Fibroblast of lung (primary cell): ENCODE measurements at regions not wholly inside any gene's neighbourhood (a gene's known extent, or its start where the extent isn't known, plus 50 kb on each side); places are given as distances from the start of the nearest gene placed in this dataset.
A peak's percentile ranks its signal among the peaks of the same experiment; 100 is the strongest.

Experiments
- DNase-seq, 2 donors: peaks; one replicate each; pipeline versions ENCODE4 v3.0.0 to v3.0.0-alpha.2; 2010; ENCODE audit warnings: low read depth in 2 of 2
- H2AFZ ChIP-seq: 2 replicates; pipeline ENCODE4 v1.5.1; 2012; ENCODE audit warnings: low read length, control low read depth, inconsistent platforms
- H3K27ac ChIP-seq: 2 replicates; pipeline ENCODE4 v1.5.1; 2011; ENCODE audit warnings: low read length, control low read depth; ENCODE audit not compliant: insufficient read depth
- H3K27me3 ChIP-seq: 2 replicates; pipeline ENCODE4 v1.5.1; 2011; ENCODE audit warnings: mild to moderate bottlenecking, low read length; ENCODE audit not compliant: control insufficient read depth, insufficient read depth
- H3K36me3 ChIP-seq: 2 replicates; pipeline ENCODE4 v1.5.1; 2011; ENCODE audit warnings: low read length; ENCODE audit not compliant: control insufficient read depth, insufficient read depth
- H3K4me1 ChIP-seq: 2 replicates; pipeline ENCODE4 v1.5.1; 2011; ENCODE audit warnings: low read length; ENCODE audit not compliant: control insufficient read depth, insufficient read depth; ENCODE audit errors: extremely low read depth
- H3K4me2 ChIP-seq: 2 replicates; pipeline ENCODE4 v1.5.1; 2011; ENCODE audit warnings: low read length, control low read depth; ENCODE audit not compliant: insufficient read depth; ENCODE audit errors: extremely low read depth
- H3K4me3 ChIP-seq, 4 experiments: fragments of 200-600 bp in 1 of 4; sonication (generic) in 1 of 4; replicated peaks in 1 of 4; 2 replicates each; pipeline ENCODE4 v1.5.1; 2011 to 2016; ENCODE audit warnings: low read length in 4 of 4, low read depth in 3 of 4, mild to moderate bottlenecking in 3 of 4, control low read depth in 2 of 4, inconsistent platforms in 1 of 4, mixed read lengths in 1 of 4; ENCODE audit not compliant: insufficient read depth in 1 of 4; ENCODE audit errors: control extremely low read depth in 1 of 4
- H3K79me2 ChIP-seq: 2 replicates; pipeline ENCODE4 v1.5.1; 2012; ENCODE audit warnings: mild to moderate bottlenecking, low read length, inconsistent platforms; ENCODE audit not compliant: control insufficient read depth, insufficient read depth
- H3K9ac ChIP-seq: 2 replicates; pipeline ENCODE4 v1.5.1; 2011; ENCODE audit warnings: mild to moderate bottlenecking, low read length, control low read depth; ENCODE audit not compliant: insufficient read depth
- H3K9me3 ChIP-seq: 2 replicates; pipeline ENCODE4 v1.5.1; 2012; ENCODE audit warnings: low read depth, low read length; ENCODE audit not compliant: control insufficient read depth, insufficient read depth
- H4K20me1 ChIP-seq: 2 replicates; pipeline ENCODE4 v1.5.1; 2011; ENCODE audit warnings: low read length; ENCODE audit not compliant: control insufficient read depth, insufficient read depth; ENCODE audit errors: extremely low read depth
- CTCF ChIP-seq, 2 donors: IDR thresholded peaks in 1 of 2; conservative IDR thresholded peaks in 1 of 2; 1 replicate in 1 of 2; 2 replicates in 1 of 2; pipeline ENCODE4 v1.5.1; 2011 to 2012; ENCODE audit warnings: low read length in 2 of 2, control low read depth in 1 of 2, inconsistent platforms in 1 of 2, low read depth in 1 of 2, mild to moderate bottlenecking in 1 of 2
- EZH2 ChIP-seq: IDR thresholded peaks from 2 replicates; pipeline ENCODE4 v1.5.1; 2012; ENCODE audit warnings: low read length, control low read depth, mild to moderate bottlenecking; ENCODE audit errors: missing control alignments

- Histone ChIP-seq H3K4me2 (no peak overlapping the region), H3K4me1 (no peaks in the 10 kb centered on the region), H3K9me3 (no peaks in the 10 kb centered on the region), H3K27ac (no peak overlapping the region), H3K79me2 (no peaks in the 10 kb centered on the region), H3K4me3 (no peak overlapping the region), H4K20me1 (no peaks in the 10 kb centered on the region), H3K27me3 (peaks cover 4% of the 10 kb centered on the region), H3K36me3 (no peaks in the 10 kb centered on the region), H3K9ac (no peak overlapping the region), H2AFZ (no peak overlapping the region)
- DNase-seq = peak; percentile 28 to 92
- no peak for TF ChIP-seq CTCF (conservative IDR thresholded peaks at IDR 0.05 in 1 of 2, IDR thresholded peaks at IDR 0.05 in 1 of 2; ENCODE audit: low read depth in 1 of 2, low read length in 2 of 2)
- no peak for TF ChIP-seq EZH2
These were observed 142.4 kb downstream of the EN1 start for GRCh38 chr2:118705032-118705431.

GRCh38 chr2:118699447-118700175, 147.8 kb downstream of the EN1 start:
- Histone ChIP-seq H3K27me3 (no peaks in the 10 kb centered on the region), H3K79me2 (no peaks in the 10 kb centered on the region), H3K27ac (no peak overlapping the region), H4K20me1 (no peaks in the 10 kb centered on the region), H2AFZ (no peak overlapping the region), H3K9me3 (no peaks in the 10 kb centered on the region), H3K4me3 (no peak overlapping the region), H3K4me2 (no peak overlapping the region), H3K4me1 (no peaks in the 10 kb centered on the region), H3K9ac (no peak overlapping the region), H3K36me3 (no peaks in the 10 kb centered on the region)
- TF ChIP-seq CTCF (conservative IDR thresholded peaks at IDR 0.05 in 1 of 2, IDR thresholded peaks at IDR 0.05 in 1 of 2; ENCODE audit: low read depth in 1 of 2, low read length in 2 of 2) (no peak), EZH2 (no peak)
- DNase-seq = no peak

- Histone ChIP-seq H3K9ac (no peak overlapping the region), H3K4me3 (no peak overlapping the region), H2AFZ (no peak overlapping the region), H3K79me2 (no peaks in the 10 kb centered on the region), H3K27me3 (no peaks in the 10 kb centered on the region), H4K20me1 (no peaks in the 10 kb centered on the region), H3K27ac (no peak overlapping the region), H3K4me1 (no peaks in the 10 kb centered on the region), H3K9me3 (no peaks in the 10 kb centered on the region), H3K4me2 (no peak overlapping the region), H3K36me3 (no peaks in the 10 kb centered on the region)
- DNase-seq = no peak
- TF ChIP-seq EZH2 (no peak), CTCF (conservative IDR thresholded peaks at IDR 0.05 in 1 of 2, IDR thresholded peaks at IDR 0.05 in 1 of 2; ENCODE audit: low read depth in 1 of 2, low read length in 2 of 2) (no peak)
These were observed 148.9 kb downstream of the EN1 start for GRCh38 chr2:118698564-118698963.
